Naive thymus-derived CD8-positive, alpha-beta T cell (primary cell): ENCODE measurements at regions not wholly inside any gene's neighbourhood (a gene's known extent, or its start where the extent isn't known, plus 50 kb on each side); places are given as distances from the start of the nearest gene placed in this dataset.
"Not testable (repeated sequence)": the region's sequence is repeated elsewhere in the genome, so short reads cannot be mapped to it uniquely, and the experiment has no call there.

ENCODE experiments used
- ATAC-seq, 2 donors: fragments of 150-1000 bp; cut with Tn5 transposase in 1 of 2; sonication (Bioruptor Pico), chemical (Tn5 transposase) in 1 of 2; 1 replicate in 1 of 2; 2 replicates in 1 of 2; pipeline ENCODE4 v1.10.0; 2021; ENCODE audit warnings: mild to moderate bottlenecking in 2 of 2, moderate library complexity in 2 of 2
- POLR2A ChIA-PET: fragments of 350-600 bp; sonication (Branson Sonifier 250); formaldehyde crosslinking; loops from one replicate; lab custom pipeline; 2021; ENCODE audit warnings: antibody characterized with exemption; lab: Charles Lee
- DNase-seq, 10 donors: peaks; one replicate each; pipeline versions ENCODE4 v3.0.0 to v3.0.0-alpha.2; 2020 to 2022
- H3K27ac Mint-ChIP-seq, 10 donors: one replicate each; pipeline ENCODE4 v1.8.0; 2020 to 2022; ENCODE audit warnings: mild to moderate bottlenecking in 10 of 10, mixed read lengths in 10 of 10, moderate library complexity in 4 of 10, inconsistent platforms in 1 of 10
- H3K27me3 Mint-ChIP-seq, 5 donors: one replicate each; pipeline ENCODE4 v1.8.0; 2021 to 2022; ENCODE audit warnings: mixed read lengths in 5 of 5
- H3K36me3 Mint-ChIP-seq, 3 donors: one replicate each; pipeline ENCODE4 v1.8.0; 2020 to 2022; ENCODE audit warnings: mixed read lengths in 3 of 3, mild to moderate bottlenecking in 2 of 3, inconsistent platforms in 1 of 3
- H3K4me1 Mint-ChIP-seq, 4 donors: one replicate each; pipeline ENCODE4 v1.8.0; 2021 to 2022; ENCODE audit warnings: mixed read lengths in 4 of 4
- H3K4me3 Mint-ChIP-seq, 10 donors: one replicate each; pipeline ENCODE4 v1.8.0; 2020 to 2022; ENCODE audit warnings: mild to moderate bottlenecking in 10 of 10, mixed read lengths in 10 of 10, moderate library complexity in 6 of 10, inconsistent platforms in 1 of 10
- H3K9me3 Mint-ChIP-seq, 9 donors: one replicate each; pipeline ENCODE4 v1.8.0; 2020 to 2022; ENCODE audit warnings: mixed read lengths in 9 of 9, mild to moderate bottlenecking in 3 of 9, inconsistent platforms in 1 of 9, moderate library complexity in 1 of 9

- ATAC-seq (no peak), DNase-seq (no peak)
- Mint-ChIP-seq H3K4me3 (peak overlapping the region in 9 of 10 donors; percentile 10 to 65 (median 41)), H3K9me3 (peaks cover 0 to 2% (median 0%) of the 10 kb centered on the region in 9 donors), H3K4me1 (peaks cover 0 to 13% (median 7%) of the 10 kb centered on the region in 4 donors), H3K36me3 (no peaks in the 10 kb centered on the region), H3K27ac (peak overlapping the region in 5 of 10 donors; percentile 33 to 75 (median 67)), H3K27me3 (peaks cover 0 to 9% (median 3%) of the 10 kb centered on the region in 5 donors)
- POLR2A ChIA-PET: no interaction called here
Measured at GRCh38 chr6:168851460-168852375, 401.9 kb downstream of the THBS2 start.

GRCh38 chr6:168850027-168850736 lies 403.5 kb downstream of the THBS2 start:
- H3K27me3 Mint-ChIP-seq, H3K4me3 Mint-ChIP-seq, POLR2A ChIA-PET, H3K36me3 Mint-ChIP-seq, H3K9me3 Mint-ChIP-seq, ATAC-seq, DNase-seq: not testable (repeated sequence)
- peaks cover 0 to 13% (median 7%) of the 10 kb centered on the region in 4 donors for H3K4me1 Mint-ChIP-seq
- H3K27ac Mint-ChIP-seq: peak overlapping the region in 1 of 10 donors; percentile 31

- ATAC-seq (no peak), DNase-seq (no peak)
- H3K27ac Mint-ChIP-seq: peak overlapping the region in 1 of 10 donors; percentile 31
- POLR2A ChIA-PET: no interaction called here
- peak overlapping the region in 1 of 10 donors; percentile 7 for H3K4me3 Mint-ChIP-seq
- H3K36me3 Mint-ChIP-seq: no peaks in the 10 kb centered on the region
- H3K27me3 Mint-ChIP-seq: peaks cover 0 to 9% (median 3%) of the 10 kb centered on the region in 5 donors
- H3K9me3 Mint-ChIP-seq: peaks cover 0 to 5% (median 0%) of the 10 kb centered on the region in 9 donors
- H3K4me1 Mint-ChIP-seq: peaks cover 0 to 13% (median 7%) of the 10 kb centered on the region in 4 donors
Measured at GRCh38 chr6:168849459-168849858, 404.2 kb downstream of the THBS2 start.

- peaks cover 0 to 5% (median 0%) of the 10 kb centered on the region in 9 donors for H3K9me3 Mint-ChIP-seq
- POLR2A ChIA-PET: no interaction called here
- peaks cover 0 to 13% (median 7%) of the 10 kb centered on the region in 4 donors for H3K4me1 Mint-ChIP-seq
- no peaks in the 10 kb centered on the region for H3K36me3 Mint-ChIP-seq
- H3K27me3 Mint-ChIP-seq: peaks cover 0 to 9% (median 3%) of the 10 kb centered on the region in 5 donors
- no peak for DNase-seq
- no peak for ATAC-seq
- H3K4me3 Mint-ChIP-seq: peak overlapping the region in 1 of 10 donors; percentile 9
- peak overlapping the region in 1 of 10 donors; percentile 73 for H3K27ac Mint-ChIP-seq
Measured at GRCh38 chr6:168848797-168849196, 404.8 kb downstream of the THBS2 start.

- POLR2A ChIA-PET: no interaction called here
- Mint-ChIP-seq H3K27ac (no peak overlapping the region), H3K36me3 (no peaks in the 10 kb centered on the region), H3K27me3 (peaks cover 0 to 9% (median 4%) of the 10 kb centered on the region in 5 donors), H3K4me1 (peaks cover 0 to 4% (median 0%) of the 10 kb centered on the region in 4 donors), H3K4me3 (no peak overlapping the region), H3K9me3 (peaks cover 0 to 5% (median 0%) of the 10 kb centered on the region in 9 donors)
- ATAC-seq: no peak
- DNase-seq: no peak
Measured at GRCh38 chr6:168844821-168845609, 404.0 kb downstream of the SMOC2 start.

GRCh38 chr6:168842632-168843212 lies 401.7 kb downstream of the SMOC2 start:
- DNase-seq, POLR2A ChIA-PET, H3K4me1 Mint-ChIP-seq, ATAC-seq, H3K4me3 Mint-ChIP-seq, H3K36me3 Mint-ChIP-seq, H3K27me3 Mint-ChIP-seq, H3K27ac Mint-ChIP-seq: not testable (repeated sequence)
- peaks cover 0 to 12% (median 0%) of the 10 kb centered on the region in 9 donors for H3K9me3 Mint-ChIP-seq

- DNase-seq (no peak), ATAC-seq (no peak)
- Mint-ChIP-seq H3K9me3 (peaks cover 0 to 12% (median 0%) of the 10 kb centered on the region in 9 donors), H3K36me3 (no peaks in the 10 kb centered on the region), H3K27ac (no peak overlapping the region), H3K27me3 (peaks cover 0 to 10% (median 0%) of the 10 kb centered on the region in 5 donors), H3K4me3 (no peak overlapping the region), H3K4me1 (peaks cover 0 to 2% (median 0%) of the 10 kb centered on the region in 4 donors)
- POLR2A ChIA-PET: no interaction called here
Measured at GRCh38 chr6:168841609-168842278, 400.8 kb downstream of the SMOC2 start.

GRCh38 chr6:168840932-168841331 lies 399.9 kb downstream of the SMOC2 start:
- POLR2A ChIA-PET, H3K4me1 Mint-ChIP-seq, ATAC-seq, H3K4me3 Mint-ChIP-seq, H3K36me3 Mint-ChIP-seq, H3K27ac Mint-ChIP-seq: not testable (repeated sequence)
- DNase-seq: peak in 2 of 10 donors; percentile 3 to 80
- peaks cover 0 to 12% (median 0%) of the 10 kb centered on the region in 9 donors for H3K9me3 Mint-ChIP-seq
- H3K27me3 Mint-ChIP-seq: peaks cover 3 to 18% (median 4%) of the 10 kb centered on the region in 5 donors

- not testable (repeated sequence) for ATAC-seq
- H3K9me3 Mint-ChIP-seq: peaks cover 0 to 12% (median 0%) of the 10 kb centered on the region in 9 donors
Measured at GRCh38 chr6:168840299-168840698, 399.3 kb downstream of the SMOC2 start.

GRCh38 chr6:168838037-168838399 lies 397.0 kb downstream of the SMOC2 start:
- H3K9me3 Mint-ChIP-seq: peaks cover 0 to 12% (median 0%) of the 10 kb centered on the region in 9 donors
- DNase-seq: no peak
- H3K4me3 Mint-ChIP-seq: no peak overlapping the region

More at GRCh38 chr6:168840299-168840698, 399.3 kb downstream of the SMOC2 start:
- H3K4me3 Mint-ChIP-seq, DNase-seq, H3K4me1 Mint-ChIP-seq, H3K27ac Mint-ChIP-seq, H3K36me3 Mint-ChIP-seq, POLR2A ChIA-PET: not testable (repeated sequence)
- peaks cover 8 to 23% (median 8%) of the 10 kb centered on the region in 5 donors for H3K27me3 Mint-ChIP-seq

GRCh38 chr6:168837254-168838036 lies 396.5 kb downstream of the SMOC2 start:
- no peaks in the 10 kb centered on the region for H3K36me3 Mint-ChIP-seq
- H3K27ac Mint-ChIP-seq: no peak overlapping the region
- ATAC-seq (no peak), DNase-seq (no peak)
- H3K4me1 Mint-ChIP-seq: peaks cover 0 to 2% (median 0%) of the 10 kb centered on the region in 4 donors
- H3K4me3 Mint-ChIP-seq: no peak overlapping the region
- H3K27me3 Mint-ChIP-seq: peaks cover 10 to 26% (median 13%) of the 10 kb centered on the region in 5 donors
- POLR2A ChIA-PET: no interaction called here
- peaks cover 0 to 12% (median 0%) of the 10 kb centered on the region in 9 donors for H3K9me3 Mint-ChIP-seq

More at GRCh38 chr6:168838037-168838399, 397.0 kb downstream of the SMOC2 start:
- H3K36me3 Mint-ChIP-seq: no peaks in the 10 kb centered on the region
- H3K4me1 Mint-ChIP-seq: peaks cover 0 to 2% (median 0%) of the 10 kb centered on the region in 4 donors
- no peak for ATAC-seq
- no peak overlapping the region for H3K27ac Mint-ChIP-seq
- H3K27me3 Mint-ChIP-seq: peaks cover 9 to 26% (median 13%) of the 10 kb centered on the region in 5 donors
- POLR2A ChIA-PET: no interaction called here
